SK-N-MC (cell line): ENCODE measurements at regions not wholly inside any gene's neighbourhood (a gene's known extent, or its start where the extent isn't known, plus 50 kb on each side); places are given as distances from the start of the nearest gene placed in this dataset.

Experiments
- DNase-seq: peaks from one replicate; pipeline ENCODE4 v3.0.0-alpha.2; 2011; ENCODE audit warnings: low read depth, low spot score
- H3K27ac ChIP-seq: fragments of 200-600 bp; sonication (generic); 2 replicates; pipeline ENCODE4 v1.5.1; 2016; ENCODE audit warnings: mixed run types
- H3K36me3 ChIP-seq: fragments of 200-600 bp; sonication (generic); 2 replicates; pipeline ENCODE4 v1.6.1; 2017; ENCODE audit warnings: antibody characterized with exemption, low read length, mixed read lengths; ENCODE audit not compliant: insufficient read depth
- H3K4me3 ChIP-seq: fragments of 200-600 bp; sonication (generic); 2 replicates; pipeline ENCODE4 v1.5.1; 2016
- H3K9ac ChIP-seq: fragments of 200-600 bp; sonication (generic); 2 replicates; pipeline ENCODE4 v1.8.0; 2017; ENCODE audit warnings: mixed run types, mixed read lengths; ENCODE audit not compliant: insufficient read length
- H3K9me3 ChIP-seq: fragments of 200-600 bp; sonication (generic); 2 replicates; pipeline ENCODE4 v1.6.1; 2017; ENCODE audit warnings: low read depth, mild to moderate bottlenecking, antibody characterized with exemption, low read length, moderate library complexity, mixed read lengths
- EZH2 ChIP-seq: fragments of 200-600 bp; sonication (generic); IDR thresholded peaks from one replicate; pipeline ENCODE4 v1.6.1; 2017; ENCODE audit warnings: antibody characterized with exemption
- FOXP2 ChIP-seq: optimal IDR thresholded peaks from 2 replicates; pipeline ENCODE3; 2011; ENCODE audit warnings: mild to moderate bottlenecking, moderate library complexity; ENCODE audit not compliant: insufficient read depth; ENCODE audit errors: extremely low read length, control extremely low read depth
- POLR2AphosphoS5 ChIP-seq: IDR thresholded peaks from 2 replicates; pipeline ENCODE4 v1.6.1; 2012; ENCODE audit warnings: mild to moderate bottlenecking, low read depth, low read length, borderline replicate concordance

DNA sequence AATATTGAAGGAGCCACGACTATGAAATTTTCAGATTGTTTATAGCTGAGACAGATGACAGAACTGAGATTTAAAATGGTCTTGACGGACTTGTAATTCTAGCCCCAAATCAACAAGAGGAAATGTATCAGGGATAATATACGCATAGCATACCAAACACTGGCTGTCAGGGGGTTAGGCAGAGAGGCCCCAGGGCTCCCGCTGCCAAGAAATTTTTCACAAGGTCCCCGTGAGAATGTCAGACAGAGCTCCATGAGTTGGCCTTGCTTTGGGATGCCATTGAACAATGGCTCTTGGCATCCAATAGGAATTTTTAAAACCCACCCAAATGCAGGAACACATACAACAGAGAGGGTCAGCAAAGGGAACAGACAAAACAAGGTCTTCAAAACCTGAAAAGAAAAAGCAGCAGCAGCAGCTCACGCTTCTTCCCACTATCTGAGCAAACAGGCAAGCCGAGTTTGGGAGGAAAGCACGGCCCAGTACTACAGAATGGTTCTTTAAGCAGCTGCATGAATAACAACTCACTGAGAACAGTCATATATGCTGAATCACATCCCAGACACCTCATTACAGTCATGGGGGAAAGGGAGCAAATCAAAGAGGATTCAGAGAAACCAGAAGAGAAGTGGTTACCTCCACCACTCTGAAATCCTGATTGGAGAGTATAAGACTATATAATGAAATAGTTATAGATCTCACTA, 445.6 kb downstream of the RND3 start:
- H3K9me3 ChIP-seq, result no peaks in the 10 kb centered on the region
- no peak for DNase-seq
- no peak overlapping the region for H3K9ac ChIP-seq
- TF ChIP-seq FOXP2 (no peak), POLR2AphosphoS5 (no peak), EZH2 (no peak)
- no peak overlapping the region for H3K4me3 ChIP-seq
- no peak overlapping the region for H3K27ac ChIP-seq
- no peaks in the 10 kb centered on the region for H3K36me3 ChIP-seq

DNA sequence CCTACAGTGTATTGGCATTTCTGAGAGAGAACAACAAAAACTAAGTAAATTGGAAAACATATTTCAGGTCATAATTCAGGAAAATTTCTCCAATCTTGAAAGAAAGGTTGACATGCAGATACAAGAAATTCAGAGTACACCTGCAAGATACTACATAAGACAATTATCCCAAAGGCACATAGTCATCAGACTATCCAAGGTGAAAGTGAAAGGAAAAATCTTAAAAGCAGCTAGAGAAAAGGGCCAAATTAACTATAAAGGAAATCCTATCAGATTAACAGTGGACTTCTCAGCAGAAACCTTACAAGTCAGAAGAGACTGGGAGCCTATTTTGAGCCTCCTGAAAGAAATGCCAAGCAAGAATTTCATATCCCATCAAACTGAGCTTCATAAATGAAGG, 449.0 kb upstream of the MMADHC start:
- Histone ChIP-seq H3K9ac (no peak overlapping the region), H3K36me3 (no peaks in the 10 kb centered on the region), H3K27ac (no peak overlapping the region), H3K4me3 (no peak overlapping the region), H3K9me3 (no peaks in the 10 kb centered on the region)
- no peak for TF ChIP-seq EZH2
- no peak for TF ChIP-seq POLR2AphosphoS5
- no peak for TF ChIP-seq FOXP2
- DNase-seq, result no peak

DNA sequence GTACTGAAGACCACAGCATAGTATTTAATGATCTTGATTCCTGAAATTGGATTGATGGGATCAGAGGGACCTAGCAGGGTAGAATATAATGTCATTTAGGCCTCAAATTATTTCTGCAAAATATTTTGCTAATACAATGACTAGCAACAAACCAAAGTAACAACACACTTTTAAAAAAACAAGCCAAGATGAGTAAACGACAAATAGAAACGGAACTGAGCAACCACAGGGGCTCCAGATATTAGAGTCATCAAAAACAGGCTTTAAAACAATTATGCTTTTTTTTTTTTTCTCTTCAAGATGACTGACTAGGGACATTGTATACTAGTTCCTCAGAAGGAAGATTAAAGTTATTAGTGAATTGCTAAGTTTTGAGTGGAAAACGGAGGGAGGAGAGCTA, 447.1 kb upstream of the MMADHC start:
- TF ChIP-seq POLR2AphosphoS5 (no peak), FOXP2 (no peak), EZH2 (no peak)
- no peak overlapping the region for H3K9ac ChIP-seq
- no peaks in the 10 kb centered on the region for H3K36me3 ChIP-seq
- H3K27ac ChIP-seq, result no peak overlapping the region
- DNase-seq, result no peak
- H3K9me3 ChIP-seq, result no peaks in the 10 kb centered on the region
- no peak overlapping the region for H3K4me3 ChIP-seq

DNA sequence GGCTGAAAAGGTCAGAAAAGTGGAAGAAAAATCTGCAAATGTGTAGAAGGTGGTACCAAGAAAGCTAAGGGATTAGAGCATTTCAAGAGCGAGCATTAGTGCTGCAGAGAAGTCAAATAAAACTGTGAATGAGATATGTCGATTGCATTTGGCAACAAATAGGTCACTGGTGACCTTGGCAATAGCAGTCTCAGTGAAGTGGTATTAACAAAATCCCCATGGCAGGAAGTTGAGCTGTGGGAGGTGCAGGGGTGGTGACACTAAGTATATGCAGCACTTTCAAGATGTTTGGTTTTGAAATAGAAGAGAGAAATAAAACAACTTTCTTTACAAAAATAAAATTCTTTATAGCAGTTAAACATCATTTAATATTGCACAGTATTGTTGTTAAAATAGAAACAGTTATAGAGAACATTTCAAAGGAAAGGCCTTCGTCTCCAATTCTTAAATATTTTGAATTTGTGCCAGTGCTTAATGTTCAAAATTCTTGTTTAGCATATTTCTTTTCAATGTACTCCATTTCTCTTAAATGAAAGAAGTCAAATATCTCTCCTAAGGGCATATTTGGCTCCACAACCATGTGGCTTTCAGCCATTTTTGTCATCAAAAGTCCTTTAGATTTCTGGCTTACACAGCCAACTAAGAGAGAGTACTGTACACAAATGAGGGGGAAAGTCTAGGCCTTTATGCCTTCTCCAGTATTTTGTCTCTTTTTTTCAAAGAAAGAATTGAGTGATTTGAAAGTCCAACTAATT, 443.0 kb upstream of the MMADHC start:
- Histone ChIP-seq H3K9ac (no peak overlapping the region), H3K9me3 (no peaks in the 10 kb centered on the region), H3K36me3 (no peaks in the 10 kb centered on the region), H3K4me3 (peak overlapping the region; percentile 57), H3K27ac (peak overlapping the region; percentile 96)
- DNase-seq, result peak; percentile 8
- TF ChIP-seq FOXP2 (no peak), EZH2 (no peak), POLR2AphosphoS5 (no peak)

DNA sequence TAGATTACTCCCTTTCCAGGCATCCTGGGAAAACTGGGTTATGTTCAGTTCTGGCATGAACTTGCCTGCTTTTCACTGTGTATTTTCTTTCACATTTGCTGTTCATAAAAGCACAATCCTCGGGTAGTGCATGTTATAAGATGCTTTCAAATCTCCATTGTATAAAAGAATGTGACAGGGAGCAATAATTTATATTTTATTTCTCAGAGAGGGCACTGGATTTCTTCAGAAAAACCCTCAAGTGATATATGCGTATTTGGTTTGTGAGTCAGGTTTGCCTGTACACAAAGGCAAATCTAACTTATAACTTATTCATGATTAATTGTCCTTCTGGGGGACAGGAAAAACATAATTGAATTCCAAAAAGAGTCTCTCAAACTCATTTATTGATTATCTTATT, 440.7 kb upstream of the MMADHC start:
- TF ChIP-seq EZH2 (no peak), POLR2AphosphoS5 (no peak), FOXP2 (no peak)
- DNase-seq, result no peak
- no peak overlapping the region for H3K9ac ChIP-seq
- peak overlapping the region; percentile 38 for H3K4me3 ChIP-seq
- H3K27ac ChIP-seq, result peak overlapping the region; percentile 52
- no peaks in the 10 kb centered on the region for H3K9me3 ChIP-seq
- H3K36me3 ChIP-seq, result no peaks in the 10 kb centered on the region

DNA sequence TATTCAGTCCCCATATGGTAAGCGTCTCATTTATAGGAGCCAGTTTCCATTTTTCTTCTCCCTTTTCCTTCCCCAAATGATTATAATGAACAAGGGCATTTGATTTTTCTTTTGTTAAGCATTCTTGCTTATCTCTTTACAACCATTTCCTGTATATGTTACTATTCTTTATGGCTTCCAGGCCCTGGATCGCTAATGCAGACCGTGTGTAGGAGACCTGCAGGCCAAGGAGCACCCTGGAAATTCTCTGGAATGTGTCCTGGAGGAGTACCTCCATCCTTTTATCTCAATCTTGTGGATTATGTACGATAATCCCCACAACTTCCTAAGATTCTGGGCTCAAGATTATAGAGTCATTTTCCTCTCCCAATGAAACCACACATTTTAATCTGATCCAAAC, 439.6 kb upstream of the MMADHC start:
- H3K4me3 ChIP-seq, result peak overlapping the region; percentile 14; the same call in 1 of the 2 replicates
- H3K27ac ChIP-seq, result peak overlapping the region; percentile 50; the same call in 1 of the 2 replicates
- TF ChIP-seq EZH2 (no peak), FOXP2 (no peak), POLR2AphosphoS5 (no peak)
- no peaks in the 10 kb centered on the region for H3K36me3 ChIP-seq
- peak; percentile 10 for DNase-seq
- H3K9me3 ChIP-seq, result no peaks in the 10 kb centered on the region
- no peak overlapping the region for H3K9ac ChIP-seq

DNA sequence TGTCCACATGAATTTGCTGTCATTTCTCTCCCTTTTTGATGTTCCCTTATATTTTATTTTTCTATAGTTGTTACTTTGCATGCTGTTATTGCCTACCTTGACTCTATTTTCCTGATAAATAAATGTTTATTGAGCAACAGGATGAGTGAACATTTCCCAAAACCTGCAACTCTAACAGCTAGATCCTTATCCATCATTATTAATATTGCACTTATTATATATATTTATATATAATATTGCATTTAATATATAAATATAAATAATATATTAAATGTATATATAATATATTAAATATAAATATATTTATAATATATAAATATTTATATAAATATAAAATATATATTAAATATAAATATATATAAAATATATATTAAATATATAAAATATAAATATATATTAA, 436.1 kb upstream of the MMADHC start:
- no peak for DNase-seq
- Histone ChIP-seq H3K9me3 (no peaks in the 10 kb centered on the region), H3K9ac (no peak overlapping the region), H3K4me3 (no peak overlapping the region), H3K36me3 (no peaks in the 10 kb centered on the region), H3K27ac (no peak overlapping the region)
- TF ChIP-seq POLR2AphosphoS5, result no peak
- no peak for TF ChIP-seq FOXP2
- no peak for TF ChIP-seq EZH2

DNA sequence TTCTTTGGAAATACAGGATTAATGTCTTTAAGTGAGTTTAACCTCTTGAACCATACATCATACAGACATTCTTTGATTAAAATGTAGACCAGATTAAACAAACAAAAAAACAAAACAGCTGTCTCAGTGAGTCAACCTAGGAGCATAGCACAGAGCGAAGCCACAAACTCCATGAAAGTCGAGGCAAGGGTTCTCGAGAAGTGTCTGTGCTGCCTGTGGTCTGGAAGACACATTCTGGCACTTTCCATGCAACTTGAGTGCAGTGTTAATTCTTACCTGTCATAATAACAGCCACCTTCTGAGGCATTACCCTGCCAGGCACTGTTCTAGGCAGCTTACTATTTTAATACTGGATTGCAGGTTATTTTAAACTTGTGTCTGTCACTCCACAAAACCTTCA, 435.5 kb upstream of the MMADHC start:
- no peak for DNase-seq
- Histone ChIP-seq H3K27ac (no peak overlapping the region), H3K9ac (no peak overlapping the region), H3K4me3 (no peak overlapping the region), H3K36me3 (no peaks in the 10 kb centered on the region), H3K9me3 (no peaks in the 10 kb centered on the region)
- TF ChIP-seq EZH2, result no peak
- TF ChIP-seq FOXP2, result no peak
- no peak for TF ChIP-seq POLR2AphosphoS5
